Muscle of arm (tissue), 1 donor: ENCODE measurements at regions not wholly inside any gene's neighbourhood (a gene's known extent, or its start where the extent isn't known, plus 50 kb on each side); places are given as distances from the start of the nearest gene placed in this dataset.

Source experiments
- DNase-seq: peaks from one replicate; pipeline ENCODE4 v3.0.0-alpha.2; 2013

- DNase-seq = no peak
Observed at GRCh38 chr12:126510630-126511029, 1445.4 kb downstream of the AACS start.

GRCh38 chr12:126512916-126513913, 1448.0 kb downstream of the AACS start:
- no peak for DNase-seq

- no peak for DNase-seq
Observed at GRCh38 chr12:126518596-126519200, 1453.5 kb downstream of the AACS start.

GRCh38 chr12:126519833-126520232, 1454.6 kb downstream of the AACS start:
- no peak for DNase-seq

GRCh38 chr12:126523891-126524290, 1458.7 kb downstream of the AACS start:
- no peak for DNase-seq

- DNase-seq = no peak
Observed at GRCh38 chr12:126534495-126534894, 1469.3 kb downstream of the AACS start.

- DNase-seq = no peak
Observed at GRCh38 chr12:126534942-126535341, 1469.7 kb downstream of the AACS start.

GRCh38 chr12:126535971-126536370, 1470.7 kb downstream of the AACS start:
- DNase-seq = no peak

GRCh38 chr12:126537961-126538530, 1472.8 kb downstream of the AACS start:
- no peak for DNase-seq

- DNase-seq = no peak
Observed at GRCh38 chr12:126538888-126539287, 1473.7 kb downstream of the AACS start.

- no peak for DNase-seq
Observed at GRCh38 chr12:126545411-126545810, 1480.2 kb downstream of the AACS start.

GRCh38 chr12:126547905-126548304, 1482.7 kb downstream of the AACS start:
- no peak for DNase-seq

GRCh38 chr12:126551869-126552268, 1486.6 kb downstream of the AACS start:
- DNase-seq = no peak

- DNase-seq = no peak
Observed at GRCh38 chr12:126554625-126555024, 1489.4 kb downstream of the AACS start.

GRCh38 chr12:126557659-126558058, 1492.4 kb downstream of the AACS start:
- DNase-seq = no peak

GRCh38 chr12:126558219-126558618, 1493.0 kb downstream of the AACS start:
- no peak for DNase-seq

- DNase-seq = no peak
Observed at GRCh38 chr12:126558810-126559209, 1493.6 kb downstream of the AACS start.

GRCh38 chr12:126567016-126567415, 1501.8 kb downstream of the AACS start:
- no peak for DNase-seq

- no peak for DNase-seq
Observed at GRCh38 chr12:126569706-126570105, 1504.5 kb downstream of the AACS start.

GRCh38 chr12:126570566-126570965, 1505.3 kb downstream of the AACS start:
- DNase-seq = no peak

- DNase-seq = no peak
Observed at GRCh38 chr12:126572170-126572569, 1506.9 kb downstream of the AACS start.

- no peak for DNase-seq
Observed at GRCh38 chr12:126581655-126582054, 1516.4 kb downstream of the AACS start.

- DNase-seq = no peak
Observed at GRCh38 chr12:126582231-126582630, 1517.0 kb downstream of the AACS start.
